ENCODE measurements at regions not wholly inside any gene's neighbourhood (a gene's known extent, or its start where the extent isn't known, plus 50 kb on each side); places are given as distances from the start of the nearest gene placed in this dataset.
A peak's percentile ranks its signal among the peaks of the same experiment; 100 is the strongest.

- no peaks in the 10 kb centered on the region for H3K27me3 ChIP-seq (ENCODE audit: control insufficient read depth, insufficient read depth)
These were observed 276.0 kb downstream of the SOX2 start for GRCh38 chr3:181987736-181988135.

GRCh38 chr3:181998828-181999227 is 287.1 kb downstream of the SOX2 start:
- no peak for ATAC-seq
- WGBS = 74% methylated on average over 4 of the region's 4 CpGs
- intact Hi-C loops (cut with DNase I) = no loop called here
- DNase-seq = no peak
- Histone ChIP-seq H3K9me3 (ENCODE audit: control insufficient read depth, low read length) (no peaks in the 10 kb centered on the region), H3K27me3 (ENCODE audit: control insufficient read depth, insufficient read depth) (no peaks in the 10 kb centered on the region), H3K4me1 (ENCODE audit: control insufficient read depth, insufficient read depth, low read length) (no peaks in the 10 kb centered on the region), H3K4me3 (ENCODE audit: low read length) (no peak overlapping the region), H3K27ac (ENCODE audit: low read length) (no peak overlapping the region)

More at GRCh38 chr3:181987736-181988135, 276.0 kb downstream of the SOX2 start:
- H3K4me1 ChIP-seq (ENCODE audit: control insufficient read depth, insufficient read depth, low read length) = no peaks in the 10 kb centered on the region
- DNase-seq = no peak
- H3K4me3 ChIP-seq (ENCODE audit: low read length) = no peak overlapping the region
- no peak overlapping the region for H3K27ac ChIP-seq (ENCODE audit: low read length)
- no peaks in the 10 kb centered on the region for H3K9me3 ChIP-seq (ENCODE audit: control insufficient read depth, low read length)
- 58% methylated on average over 4 of the region's 4 CpGs for WGBS
- ATAC-seq = no peak
- intact Hi-C loops (cut with DNase I) = no loop called here

GRCh38 chr3:181999314-181999713 is 287.6 kb downstream of the SOX2 start:
- no peak for ATAC-seq
- Histone ChIP-seq H3K27me3 (ENCODE audit: control insufficient read depth, insufficient read depth) (no peaks in the 10 kb centered on the region), H3K27ac (ENCODE audit: low read length) (no peak overlapping the region), H3K4me1 (ENCODE audit: control insufficient read depth, insufficient read depth, low read length) (no peaks in the 10 kb centered on the region), H3K4me3 (ENCODE audit: low read length) (no peak overlapping the region), H3K9me3 (ENCODE audit: control insufficient read depth, low read length) (no peaks in the 10 kb centered on the region)
- intact Hi-C loops (cut with DNase I) = no loop called here
- DNase-seq = no peak
- 78% methylated on average over 6 of the region's 6 CpGs for WGBS

GRCh38 chr3:182000447-182000846 is 288.7 kb downstream of the SOX2 start:
- Histone ChIP-seq H3K9me3 (ENCODE audit: control insufficient read depth, low read length) (no peaks in the 10 kb centered on the region), H3K27ac (ENCODE audit: low read length) (no peak overlapping the region), H3K27me3 (ENCODE audit: control insufficient read depth, insufficient read depth) (no peaks in the 10 kb centered on the region), H3K4me1 (ENCODE audit: control insufficient read depth, insufficient read depth, low read length) (no peaks in the 10 kb centered on the region), H3K4me3 (ENCODE audit: low read length) (no peak overlapping the region)
- WGBS = 59% methylated on average over 5 of the region's 5 CpGs
- intact Hi-C loops (cut with DNase I) = no loop called here
- DNase-seq = no peak
- no peak for ATAC-seq

- Histone ChIP-seq H3K9me3 (ENCODE audit: control insufficient read depth, low read length) (no peaks in the 10 kb centered on the region), H3K27me3 (ENCODE audit: control insufficient read depth, insufficient read depth) (no peaks in the 10 kb centered on the region), H3K4me3 (ENCODE audit: low read length) (no peak overlapping the region), H3K27ac (ENCODE audit: low read length) (no peak overlapping the region), H3K4me1 (ENCODE audit: control insufficient read depth, insufficient read depth, low read length) (no peaks in the 10 kb centered on the region)
- no peak for DNase-seq
- peak in 1 of 2 donors; percentile 54 for ATAC-seq
- 65% methylated on average over 3 of the region's 3 CpGs for WGBS
- intact Hi-C loops (cut with DNase I) = no loop called here
These were observed 293.5 kb downstream of the SOX2 start for GRCh38 chr3:182005219-182005618.

- Histone ChIP-seq H3K27ac (ENCODE audit: low read length) (no peak overlapping the region), H3K9me3 (ENCODE audit: control insufficient read depth, low read length) (no peaks in the 10 kb centered on the region), H3K4me3 (ENCODE audit: low read length) (no peak overlapping the region), H3K27me3 (ENCODE audit: control insufficient read depth, insufficient read depth) (no peaks in the 10 kb centered on the region), H3K4me1 (ENCODE audit: control insufficient read depth, insufficient read depth, low read length) (no peaks in the 10 kb centered on the region)
- ATAC-seq (no peak), DNase-seq (no peak)
- intact Hi-C loops (cut with DNase I) = no loop called here
- 21% methylated on average over 5 of the region's 5 CpGs for WGBS
These were observed 294.0 kb downstream of the SOX2 start for GRCh38 chr3:182005701-182006100.

GRCh38 chr3:182006431-182006830 is 294.7 kb downstream of the SOX2 start:
- intact Hi-C loops (cut with DNase I) = no loop called here
- H3K27me3 ChIP-seq (ENCODE audit: control insufficient read depth, insufficient read depth) = no peaks in the 10 kb centered on the region
- WGBS = 63% methylated on average over 4 of the region's 4 CpGs
- ATAC-seq (no peak), DNase-seq (no peak)
- no peaks in the 10 kb centered on the region for H3K4me1 ChIP-seq (ENCODE audit: control insufficient read depth, insufficient read depth, low read length)
- no peaks in the 10 kb centered on the region for H3K9me3 ChIP-seq (ENCODE audit: control insufficient read depth, low read length)
- H3K27ac ChIP-seq (ENCODE audit: low read length) = no peak overlapping the region
- H3K4me3 ChIP-seq (ENCODE audit: low read length) = no peak overlapping the region

- Histone ChIP-seq H3K27me3 (ENCODE audit: control insufficient read depth, insufficient read depth) (no peaks in the 10 kb centered on the region), H3K27ac (ENCODE audit: low read length) (no peak overlapping the region), H3K4me3 (ENCODE audit: low read length) (no peak overlapping the region), H3K9me3 (ENCODE audit: control insufficient read depth, low read length) (no peaks in the 10 kb centered on the region), H3K4me1 (ENCODE audit: control insufficient read depth, insufficient read depth, low read length) (no peaks in the 10 kb centered on the region)
- WGBS = 76% methylated on average over 5 of the region's 5 CpGs
- ATAC-seq (no peak), DNase-seq (no peak)
- intact Hi-C loops (cut with DNase I) = no loop called here
These were observed 295.7 kb downstream of the SOX2 start for GRCh38 chr3:182007441-182007840.

- Histone ChIP-seq H3K4me1 (ENCODE audit: control insufficient read depth, insufficient read depth, low read length) (no peaks in the 10 kb centered on the region), H3K27ac (ENCODE audit: low read length) (no peak overlapping the region), H3K9me3 (ENCODE audit: control insufficient read depth, low read length) (no peaks in the 10 kb centered on the region), H3K27me3 (ENCODE audit: control insufficient read depth, insufficient read depth) (no peaks in the 10 kb centered on the region), H3K4me3 (ENCODE audit: low read length) (no peak overlapping the region)
- ATAC-seq = no peak
- WGBS = 89% methylated on average over 2 of the region's 2 CpGs
- DNase-seq = no peak
- intact Hi-C loops (cut with DNase I) = no loop called here
These were observed 306.6 kb downstream of the SOX2 start for GRCh38 chr3:182018361-182018760.

GRCh38 chr3:182019926-182020325 is 308.2 kb downstream of the SOX2 start:
- intact Hi-C loops (cut with DNase I) = no loop called here
- 67% methylated on average over 1 of the region's 1 CpG for WGBS
- no peaks in the 10 kb centered on the region for H3K9me3 ChIP-seq (ENCODE audit: control insufficient read depth, low read length)

GRCh38 chr3:182023843-182024242 is 312.1 kb downstream of the SOX2 start:
- H3K27me3 ChIP-seq (ENCODE audit: control insufficient read depth, insufficient read depth) = no peaks in the 10 kb centered on the region

More at GRCh38 chr3:182019926-182020325, 308.2 kb downstream of the SOX2 start:
- Histone ChIP-seq H3K27ac (ENCODE audit: low read length) (no peak overlapping the region), H3K4me1 (ENCODE audit: control insufficient read depth, insufficient read depth, low read length) (no peaks in the 10 kb centered on the region), H3K27me3 (ENCODE audit: control insufficient read depth, insufficient read depth) (no peaks in the 10 kb centered on the region), H3K4me3 (ENCODE audit: low read length) (no peak overlapping the region)
- ATAC-seq = no peak
- DNase-seq = no peak

GRCh38 chr3:182027366-182027765 is 315.6 kb downstream of the SOX2 start:
- Histone ChIP-seq H3K9me3 (ENCODE audit: control insufficient read depth, low read length) (no peaks in the 10 kb centered on the region), H3K4me3 (ENCODE audit: low read length) (no peak overlapping the region), H3K4me1 (ENCODE audit: control insufficient read depth, insufficient read depth, low read length) (no peaks in the 10 kb centered on the region), H3K27ac (ENCODE audit: low read length) (no peak overlapping the region), H3K27me3 (ENCODE audit: control insufficient read depth, insufficient read depth) (no peaks in the 10 kb centered on the region)
- 71% methylated on average over 1 of the region's 1 CpG for WGBS
- intact Hi-C loops (cut with DNase I) = no loop called here
- ATAC-seq (no peak), DNase-seq (no peak)

More at GRCh38 chr3:182023843-182024242, 312.1 kb downstream of the SOX2 start:
- no peak overlapping the region for H3K4me3 ChIP-seq (ENCODE audit: low read length)
- H3K27ac ChIP-seq (ENCODE audit: low read length) = no peak overlapping the region
- DNase-seq (no peak), ATAC-seq (no peak)
- no peaks in the 10 kb centered on the region for H3K9me3 ChIP-seq (ENCODE audit: control insufficient read depth, low read length)
- WGBS = 74% methylated on average over 2 of the region's 2 CpGs
- no peaks in the 10 kb centered on the region for H3K4me1 ChIP-seq (ENCODE audit: control insufficient read depth, insufficient read depth, low read length)
- intact Hi-C loops (cut with DNase I) = no loop called here
